ENCODE measurements at regions not wholly inside any gene's neighbourhood (a gene's known extent, or its start where the extent isn't known, plus 50 kb on each side); places are given as distances from the start of the nearest gene placed in this dataset.

- no peak for DNase-seq (ENCODE audit: extremely low spot score, unreplicated experiment)
- Mint-ChIP-seq H3K4me3 (no peak overlapping the region), H3K9me3 (peaks cover 3% of the 10 kb centered on the region), H3K36me3 (no peaks in the 10 kb centered on the region), H3K4me1 (ENCODE audit: unreplicated experiment) (peaks cover 6% of the 10 kb centered on the region), H3K27ac (no peak overlapping the region), H3K27me3 (no peaks in the 10 kb centered on the region)
- TF ChIP-seq, protein P1, sequence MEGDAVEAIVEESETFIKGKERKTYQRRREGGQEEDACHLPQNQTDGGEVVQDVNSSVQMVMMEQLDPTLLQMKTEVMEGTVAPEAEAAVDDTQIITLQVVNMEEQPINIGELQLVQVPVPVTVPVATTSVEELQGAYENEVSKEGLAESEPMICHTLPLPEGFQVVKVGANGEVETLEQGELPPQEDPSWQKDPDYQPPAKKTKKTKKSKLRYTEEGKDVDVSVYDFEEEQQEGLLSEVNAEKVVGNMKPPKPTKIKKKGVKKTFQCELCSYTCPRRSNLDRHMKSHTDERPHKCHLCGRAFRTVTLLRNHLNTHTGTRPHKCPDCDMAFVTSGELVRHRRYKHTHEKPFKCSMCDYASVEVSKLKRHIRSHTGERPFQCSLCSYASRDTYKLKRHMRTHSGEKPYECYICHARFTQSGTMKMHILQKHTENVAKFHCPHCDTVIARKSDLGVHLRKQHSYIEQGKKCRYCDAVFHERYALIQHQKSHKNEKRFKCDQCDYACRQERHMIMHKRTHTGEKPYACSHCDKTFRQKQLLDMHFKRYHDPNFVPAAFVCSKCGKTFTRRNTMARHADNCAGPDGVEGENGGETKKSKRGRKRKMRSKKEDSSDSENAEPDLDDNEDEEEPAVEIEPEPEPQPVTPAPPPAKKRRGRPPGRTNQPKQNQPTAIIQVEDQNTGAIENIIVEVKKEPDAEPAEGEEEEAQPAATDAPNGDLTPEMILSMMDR (conservative IDR thresholded peaks at IDR 0.05): no peak
These were observed 127.5 kb upstream of the CD96 start for GRCh38 chr3:111414531-111414930.

DNA sequence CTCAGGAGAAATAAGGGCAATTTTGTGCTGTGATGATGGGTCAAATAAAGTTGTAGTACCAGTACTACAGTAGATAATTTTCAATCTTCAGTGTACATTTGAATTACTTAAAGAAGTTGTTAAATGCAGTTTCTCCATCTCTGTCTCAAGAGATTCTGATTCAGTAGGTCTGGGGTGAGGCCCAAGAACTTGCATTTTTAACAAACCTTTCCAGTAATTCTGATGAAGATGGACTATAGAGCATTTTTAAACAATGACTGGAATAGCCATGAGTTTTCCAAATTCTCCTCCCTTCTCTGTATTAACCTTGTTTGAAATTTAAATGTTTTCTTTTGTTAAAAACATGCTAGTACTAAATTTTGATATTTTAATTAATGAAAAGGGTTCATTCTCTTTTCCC, 127.0 kb upstream of the CD96 start:
- Mint-ChIP-seq H3K4me3 (no peak overlapping the region), H3K9me3 (peaks cover 3% of the 10 kb centered on the region), H3K4me1 (ENCODE audit: unreplicated experiment) (peaks cover 6% of the 10 kb centered on the region), H3K27me3 (no peaks in the 10 kb centered on the region), H3K36me3 (no peaks in the 10 kb centered on the region), H3K27ac (no peak overlapping the region)
- DNase-seq (ENCODE audit: extremely low spot score, unreplicated experiment): no peak
- TF ChIP-seq, protein P1 (conservative IDR thresholded peaks at IDR 0.05): no peak

DNA sequence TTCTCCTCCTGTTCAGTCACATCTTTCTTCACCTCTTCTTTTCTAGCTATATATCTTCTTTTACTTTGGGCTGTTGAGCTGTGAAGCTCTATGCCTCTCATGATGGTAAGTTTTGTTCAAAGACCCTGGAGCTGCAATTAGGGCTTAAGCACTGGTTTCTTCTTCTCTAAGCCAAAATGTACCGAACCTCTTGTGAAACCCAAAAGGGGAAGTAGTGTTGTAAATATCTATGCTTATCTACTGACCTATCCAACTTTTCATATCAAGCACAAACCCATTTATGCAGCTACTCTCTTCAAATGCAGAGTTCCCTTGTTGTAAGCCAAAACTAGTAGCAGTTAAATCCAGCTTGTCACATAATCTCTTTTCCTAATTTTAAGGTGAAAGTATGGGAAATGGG, 123.6 kb upstream of the CD96 start:
- Mint-ChIP-seq H3K27me3 (no peaks in the 10 kb centered on the region), H3K36me3 (no peaks in the 10 kb centered on the region)

GRCh38 chr3:111428301-111428700, 113.7 kb upstream of the CD96 start:
- DNase-seq (ENCODE audit: extremely low spot score, unreplicated experiment): no peak
- Mint-ChIP-seq H3K4me1 (ENCODE audit: unreplicated experiment) (no peaks in the 10 kb centered on the region), H3K36me3 (no peaks in the 10 kb centered on the region), H3K9me3 (peaks cover 19% of the 10 kb centered on the region), H3K27me3 (no peaks in the 10 kb centered on the region), H3K27ac (no peak overlapping the region), H3K4me3 (no peak overlapping the region)
- TF ChIP-seq, protein P1 (conservative IDR thresholded peaks at IDR 0.05): no peak

More for the DNA sequence above, 123.6 kb upstream of the CD96 start:
- Mint-ChIP-seq H3K4me3 (no peak overlapping the region), H3K4me1 (ENCODE audit: unreplicated experiment) (peaks cover 6% of the 10 kb centered on the region), H3K9me3 (peaks cover 11% of the 10 kb centered on the region), H3K27ac (no peak overlapping the region)
- DNase-seq (ENCODE audit: extremely low spot score, unreplicated experiment): no peak
- TF ChIP-seq, protein P1 (conservative IDR thresholded peaks at IDR 0.05): no peak

DNA sequence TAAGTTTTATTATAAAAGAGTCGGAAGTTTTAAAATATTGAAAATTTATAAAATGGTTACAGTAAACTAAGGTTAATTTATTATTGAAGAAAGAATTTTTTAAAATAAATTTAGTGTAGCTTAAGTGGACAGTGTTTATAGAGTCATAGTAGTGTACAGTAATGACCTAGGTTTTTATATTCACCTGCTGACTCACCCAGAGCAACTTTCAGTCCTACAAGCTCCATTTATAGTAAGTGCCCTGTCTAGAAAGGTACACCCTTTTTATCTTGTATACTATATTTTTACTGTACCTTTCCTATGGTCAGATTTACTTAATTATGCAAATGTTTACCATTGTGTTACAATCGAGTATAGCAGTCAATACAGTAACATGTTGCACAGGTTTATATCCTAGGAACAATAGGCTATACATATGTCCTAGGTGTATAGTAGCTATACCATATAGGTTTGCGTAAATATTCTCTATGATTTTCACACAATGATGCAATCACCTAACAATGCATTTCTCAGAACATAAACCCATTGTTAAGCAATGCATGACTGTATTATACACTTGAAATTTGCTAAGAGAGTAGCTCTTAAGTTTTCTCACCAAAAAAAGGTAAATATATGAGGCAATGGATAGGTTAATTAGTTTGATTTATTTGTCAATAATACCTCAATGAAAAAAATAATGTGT, 106.9 kb upstream of the CD96 start:
- H3K4me1 Mint-ChIP-seq (ENCODE audit: unreplicated experiment): no peaks in the 10 kb centered on the region
- TF ChIP-seq, protein P1 (conservative IDR thresholded peaks at IDR 0.05): no peak
- H3K9me3 Mint-ChIP-seq: no peaks in the 10 kb centered on the region
- no peaks in the 10 kb centered on the region for H3K27me3 Mint-ChIP-seq
- no peak overlapping the region for H3K27ac Mint-ChIP-seq
- no peaks in the 10 kb centered on the region for H3K36me3 Mint-ChIP-seq
- DNase-seq (ENCODE audit: extremely low spot score, unreplicated experiment): no peak
- H3K4me3 Mint-ChIP-seq: no peak overlapping the region

Data from type B pancreatic cell (in vitro differentiated cells).